Neural cell (in vitro differentiated cells): ENCODE measurements at regions not wholly inside any gene's neighbourhood (a gene's known extent, or its start where the extent isn't known, plus 50 kb on each side); places are given as distances from the start of the nearest gene placed in this dataset.
"Not testable (repeated sequence)": the region's sequence is repeated elsewhere in the genome, so short reads cannot be mapped to it uniquely, and the experiment has no call there.

Experiments
- EP300 ChIP-seq: fragments of 450-650 bp; conservative IDR thresholded peaks from 2 replicates; pipeline ENCODE4 v1.6.1; 2014; ENCODE audit warnings: antibody characterized with exemption, mild to moderate bottlenecking, moderate library complexity; ENCODE audit not compliant: poor library complexity, severe bottlenecking
- EZH2 ChIP-seq: fragments of 200-600, 300-800 bp; shearing (Covaris generic), sonication (generic); IDR thresholded peaks from 2 replicates; pipeline ENCODE4 v1.6.1; 2014; ENCODE audit warnings: antibody characterized with exemption, low read length, borderline replicate concordance, mild to moderate bottlenecking; ENCODE audit not compliant: insufficient read depth, poor library complexity, severe bottlenecking
- POLR2AphosphoS5 ChIP-seq: IDR thresholded peaks from 2 replicates; pipeline ENCODE4 v1.6.1; 2012
- RAD21 ChIP-seq: fragments of 450-650 bp; conservative IDR thresholded peaks from 2 replicates; pipeline ENCODE4 v1.6.1; 2014; ENCODE audit warnings: antibody characterized with exemption, mild to moderate bottlenecking, moderate library complexity
- SMC3 ChIP-seq: fragments of 450-650 bp; conservative IDR thresholded peaks from 2 replicates; pipeline ENCODE4 v1.6.1; 2014; ENCODE audit warnings: antibody characterized with exemption, mild to moderate bottlenecking, moderate library complexity; ENCODE audit not compliant: poor library complexity
- TAF1 ChIP-seq: IDR thresholded peaks from 2 replicates; pipeline ENCODE4 v1.6.1; 2012; ENCODE audit warnings: low read depth
- TF ChIP-seq, protein P1 (sequence below): fragments of 450-650 bp; IDR thresholded peaks from 2 replicates; pipeline ENCODE4 v1.5.1; 2014; ENCODE audit warnings: antibody characterized with exemption, mild to moderate bottlenecking, moderate library complexity; ENCODE audit not compliant: poor library complexity, severe bottlenecking
- TF ChIP-seq, protein P2 (sequence below): IDR thresholded peaks from 2 replicates; pipeline ENCODE4 v1.6.1; 2012; ENCODE audit warnings: borderline replicate concordance

DNA sequence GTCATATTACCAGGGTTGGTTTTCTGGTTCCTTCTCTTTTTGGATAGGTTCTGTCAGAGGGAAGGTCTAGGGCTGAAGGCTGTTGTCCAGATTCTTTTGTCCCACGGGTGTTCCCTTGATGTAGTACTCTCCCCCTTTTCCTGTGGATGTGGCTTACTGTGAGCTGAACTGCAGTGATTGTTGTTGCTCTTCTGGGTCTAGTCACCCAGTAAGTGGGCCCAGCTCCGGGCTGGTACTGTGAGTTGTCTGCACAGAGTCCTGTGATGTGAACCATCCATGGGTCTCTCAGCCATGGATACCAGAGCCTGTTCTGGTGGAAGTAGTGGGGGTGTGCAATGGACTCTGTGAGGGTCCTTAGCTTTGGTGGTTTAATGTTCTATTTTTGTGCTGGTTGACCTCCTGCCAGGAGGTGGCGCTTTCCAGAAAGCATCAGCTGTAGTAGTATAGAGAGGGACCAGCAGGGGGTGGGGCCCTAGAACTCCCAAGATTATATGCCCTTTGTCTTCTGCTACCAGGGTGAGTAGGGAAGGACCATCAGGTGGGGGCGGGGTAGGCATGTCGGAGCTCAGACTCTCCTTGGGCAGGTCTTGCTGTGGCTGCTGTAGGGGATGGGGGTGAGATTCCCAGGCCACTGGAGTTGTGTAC lies 99.4 kb upstream of the CHST15 start:
- not testable (repeated sequence) for TF ChIP-seq RAD21, TAF1, EZH2, POLR2AphosphoS5, EP300, SMC3
- TF ChIP-seq, protein P1, sequence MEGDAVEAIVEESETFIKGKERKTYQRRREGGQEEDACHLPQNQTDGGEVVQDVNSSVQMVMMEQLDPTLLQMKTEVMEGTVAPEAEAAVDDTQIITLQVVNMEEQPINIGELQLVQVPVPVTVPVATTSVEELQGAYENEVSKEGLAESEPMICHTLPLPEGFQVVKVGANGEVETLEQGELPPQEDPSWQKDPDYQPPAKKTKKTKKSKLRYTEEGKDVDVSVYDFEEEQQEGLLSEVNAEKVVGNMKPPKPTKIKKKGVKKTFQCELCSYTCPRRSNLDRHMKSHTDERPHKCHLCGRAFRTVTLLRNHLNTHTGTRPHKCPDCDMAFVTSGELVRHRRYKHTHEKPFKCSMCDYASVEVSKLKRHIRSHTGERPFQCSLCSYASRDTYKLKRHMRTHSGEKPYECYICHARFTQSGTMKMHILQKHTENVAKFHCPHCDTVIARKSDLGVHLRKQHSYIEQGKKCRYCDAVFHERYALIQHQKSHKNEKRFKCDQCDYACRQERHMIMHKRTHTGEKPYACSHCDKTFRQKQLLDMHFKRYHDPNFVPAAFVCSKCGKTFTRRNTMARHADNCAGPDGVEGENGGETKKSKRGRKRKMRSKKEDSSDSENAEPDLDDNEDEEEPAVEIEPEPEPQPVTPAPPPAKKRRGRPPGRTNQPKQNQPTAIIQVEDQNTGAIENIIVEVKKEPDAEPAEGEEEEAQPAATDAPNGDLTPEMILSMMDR, result not testable (repeated sequence)
- TF ChIP-seq, protein P2, sequence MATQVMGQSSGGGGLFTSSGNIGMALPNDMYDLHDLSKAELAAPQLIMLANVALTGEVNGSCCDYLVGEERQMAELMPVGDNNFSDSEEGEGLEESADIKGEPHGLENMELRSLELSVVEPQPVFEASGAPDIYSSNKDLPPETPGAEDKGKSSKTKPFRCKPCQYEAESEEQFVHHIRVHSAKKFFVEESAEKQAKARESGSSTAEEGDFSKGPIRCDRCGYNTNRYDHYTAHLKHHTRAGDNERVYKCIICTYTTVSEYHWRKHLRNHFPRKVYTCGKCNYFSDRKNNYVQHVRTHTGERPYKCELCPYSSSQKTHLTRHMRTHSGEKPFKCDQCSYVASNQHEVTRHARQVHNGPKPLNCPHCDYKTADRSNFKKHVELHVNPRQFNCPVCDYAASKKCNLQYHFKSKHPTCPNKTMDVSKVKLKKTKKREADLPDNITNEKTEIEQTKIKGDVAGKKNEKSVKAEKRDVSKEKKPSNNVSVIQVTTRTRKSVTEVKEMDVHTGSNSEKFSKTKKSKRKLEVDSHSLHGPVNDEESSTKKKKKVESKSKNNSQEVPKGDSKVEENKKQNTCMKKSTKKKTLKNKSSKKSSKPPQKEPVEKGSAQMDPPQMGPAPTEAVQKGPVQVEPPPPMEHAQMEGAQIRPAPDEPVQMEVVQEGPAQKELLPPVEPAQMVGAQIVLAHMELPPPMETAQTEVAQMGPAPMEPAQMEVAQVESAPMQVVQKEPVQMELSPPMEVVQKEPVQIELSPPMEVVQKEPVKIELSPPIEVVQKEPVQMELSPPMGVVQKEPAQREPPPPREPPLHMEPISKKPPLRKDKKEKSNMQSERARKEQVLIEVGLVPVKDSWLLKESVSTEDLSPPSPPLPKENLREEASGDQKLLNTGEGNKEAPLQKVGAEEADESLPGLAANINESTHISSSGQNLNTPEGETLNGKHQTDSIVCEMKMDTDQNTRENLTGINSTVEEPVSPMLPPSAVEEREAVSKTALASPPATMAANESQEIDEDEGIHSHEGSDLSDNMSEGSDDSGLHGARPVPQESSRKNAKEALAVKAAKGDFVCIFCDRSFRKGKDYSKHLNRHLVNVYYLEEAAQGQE, result not testable (repeated sequence)
